Fibroblast of villous mesenchyme (primary cell): ENCODE measurements at regions not wholly inside any gene's neighbourhood (a gene's known extent, or its start where the extent isn't known, plus 50 kb on each side); places are given as distances from the start of the nearest gene placed in this dataset.

Experiments
- DNase-seq: peaks from one replicate; pipeline ENCODE4 v3.0.0-alpha.2; 2010; ENCODE audit warnings: low read depth
- H3K4me3 ChIP-seq: 2 replicates; pipeline ENCODE4 v1.5.1; 2011; ENCODE audit warnings: low read depth, mild to moderate bottlenecking, low read length
- TF ChIP-seq, protein P1 (sequence below): IDR thresholded peaks from 2 replicates; pipeline ENCODE4 v1.5.1; 2012; ENCODE audit warnings: low read depth, mild to moderate bottlenecking, low read length; ENCODE audit not compliant: insufficient read depth

DNA sequence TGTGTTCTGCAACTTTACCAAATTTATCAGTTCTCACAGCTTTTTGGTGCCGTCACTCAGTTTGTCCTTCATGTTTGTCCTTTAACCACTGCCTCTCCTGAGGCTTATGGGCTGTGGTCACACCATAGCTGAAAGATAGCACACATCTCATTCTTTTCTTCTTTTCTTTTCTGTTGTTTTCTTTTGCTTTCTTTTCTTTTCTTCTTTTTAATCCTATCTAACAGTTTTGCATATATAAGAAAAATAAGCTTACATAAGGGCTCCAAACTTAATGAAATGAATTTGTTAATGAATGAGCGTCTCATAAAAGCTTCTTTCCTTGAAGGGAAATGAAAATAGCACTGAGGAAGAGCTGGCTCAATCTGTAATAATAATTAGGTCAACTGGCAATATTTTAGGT lies 1061.2 kb downstream of the PCDH18 start:
- H3K4me3 ChIP-seq = no peak overlapping the region
- TF ChIP-seq, protein P1, sequence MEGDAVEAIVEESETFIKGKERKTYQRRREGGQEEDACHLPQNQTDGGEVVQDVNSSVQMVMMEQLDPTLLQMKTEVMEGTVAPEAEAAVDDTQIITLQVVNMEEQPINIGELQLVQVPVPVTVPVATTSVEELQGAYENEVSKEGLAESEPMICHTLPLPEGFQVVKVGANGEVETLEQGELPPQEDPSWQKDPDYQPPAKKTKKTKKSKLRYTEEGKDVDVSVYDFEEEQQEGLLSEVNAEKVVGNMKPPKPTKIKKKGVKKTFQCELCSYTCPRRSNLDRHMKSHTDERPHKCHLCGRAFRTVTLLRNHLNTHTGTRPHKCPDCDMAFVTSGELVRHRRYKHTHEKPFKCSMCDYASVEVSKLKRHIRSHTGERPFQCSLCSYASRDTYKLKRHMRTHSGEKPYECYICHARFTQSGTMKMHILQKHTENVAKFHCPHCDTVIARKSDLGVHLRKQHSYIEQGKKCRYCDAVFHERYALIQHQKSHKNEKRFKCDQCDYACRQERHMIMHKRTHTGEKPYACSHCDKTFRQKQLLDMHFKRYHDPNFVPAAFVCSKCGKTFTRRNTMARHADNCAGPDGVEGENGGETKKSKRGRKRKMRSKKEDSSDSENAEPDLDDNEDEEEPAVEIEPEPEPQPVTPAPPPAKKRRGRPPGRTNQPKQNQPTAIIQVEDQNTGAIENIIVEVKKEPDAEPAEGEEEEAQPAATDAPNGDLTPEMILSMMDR = no peak
- DNase-seq = no peak

DNA sequence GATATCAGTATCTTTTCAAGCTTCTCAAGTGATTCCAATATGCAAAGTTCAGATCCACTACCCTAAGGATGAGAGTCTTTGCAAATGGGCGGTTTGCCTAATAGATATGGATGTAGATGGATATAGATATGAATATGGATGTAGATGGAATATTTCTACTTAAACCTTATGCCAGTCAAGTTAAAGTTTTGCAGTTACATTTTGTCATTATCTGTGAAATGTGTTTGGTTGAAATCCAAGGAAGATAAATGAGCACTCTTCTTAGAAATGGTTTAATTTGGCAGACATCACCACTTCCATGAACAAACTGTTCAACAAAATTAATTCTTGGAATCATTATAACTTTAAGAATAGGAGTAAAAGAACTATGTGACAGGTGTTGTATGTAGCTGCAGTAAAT lies 1066.6 kb downstream of the PCDH18 start:
- DNase-seq = no peak
- H3K4me3 ChIP-seq = no peak overlapping the region
- TF ChIP-seq, protein P1 = no peak

DNA sequence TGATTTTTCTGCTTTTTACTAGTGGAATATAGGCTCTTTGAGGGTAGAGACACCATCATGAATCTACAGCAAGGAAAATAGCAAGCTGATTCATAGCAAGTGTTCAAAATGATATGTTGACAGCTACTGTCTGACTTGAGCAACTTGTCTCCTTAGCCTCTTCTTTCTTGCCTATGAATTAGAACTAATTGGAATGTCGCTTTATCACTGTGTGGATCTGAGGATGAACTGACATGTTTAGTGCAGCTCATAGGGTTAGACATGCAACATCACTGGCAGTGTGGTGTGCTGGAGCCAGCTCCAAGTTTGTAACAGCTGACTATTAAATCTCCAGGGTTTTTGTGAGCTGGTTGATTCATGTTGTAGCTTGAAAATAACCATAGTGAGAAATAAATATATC lies 1068.4 kb downstream of the PCDH18 start:
- H3K4me3 ChIP-seq = no peak overlapping the region
- DNase-seq = no peak
- TF ChIP-seq, protein P1 = no peak

DNA sequence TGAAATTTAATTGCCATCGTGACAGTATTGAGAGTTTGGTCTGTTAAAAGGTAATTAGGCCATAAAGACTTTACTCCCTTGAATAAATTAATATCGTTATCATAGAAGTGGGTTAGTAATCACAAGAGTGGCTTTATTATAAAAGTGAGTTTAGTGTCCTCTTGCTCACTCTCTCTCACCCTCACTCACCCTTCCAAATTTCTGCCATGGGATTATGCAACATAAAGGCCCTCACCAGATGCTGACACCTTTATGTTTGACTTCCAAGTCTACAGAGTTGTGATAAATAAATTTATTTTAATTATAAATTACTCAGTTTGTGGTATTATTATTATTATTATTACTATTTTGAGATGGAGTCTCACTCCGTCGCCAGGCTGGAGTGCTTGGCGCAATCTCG lies 1070.8 kb downstream of the PCDH18 start:
- TF ChIP-seq, protein P1 = no peak
- no peak overlapping the region for H3K4me3 ChIP-seq
- DNase-seq = no peak

DNA sequence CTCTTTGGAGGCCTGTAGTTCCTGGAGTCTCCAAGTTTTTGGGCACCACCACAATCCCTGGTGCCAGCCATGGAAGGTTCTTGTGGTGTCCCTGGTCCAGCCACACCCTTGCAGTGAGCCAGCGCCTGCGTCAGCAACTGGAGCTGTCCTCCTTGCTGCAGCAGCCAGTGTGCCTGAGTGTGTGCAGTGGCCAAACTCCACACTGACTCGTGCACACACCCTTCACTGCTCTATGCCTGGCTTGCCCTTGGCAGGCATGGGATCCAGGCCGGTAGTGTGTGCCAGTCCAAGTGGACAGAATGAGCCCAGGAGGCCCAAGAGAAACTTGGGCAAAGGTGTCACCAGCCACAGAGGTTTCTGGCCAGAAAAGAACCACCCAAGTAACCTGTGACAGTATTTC lies 1074.0 kb downstream of the PCDH18 start:
- H3K4me3 ChIP-seq = no peak overlapping the region
- no peak for DNase-seq
- TF ChIP-seq, protein P1 = no peak

DNA sequence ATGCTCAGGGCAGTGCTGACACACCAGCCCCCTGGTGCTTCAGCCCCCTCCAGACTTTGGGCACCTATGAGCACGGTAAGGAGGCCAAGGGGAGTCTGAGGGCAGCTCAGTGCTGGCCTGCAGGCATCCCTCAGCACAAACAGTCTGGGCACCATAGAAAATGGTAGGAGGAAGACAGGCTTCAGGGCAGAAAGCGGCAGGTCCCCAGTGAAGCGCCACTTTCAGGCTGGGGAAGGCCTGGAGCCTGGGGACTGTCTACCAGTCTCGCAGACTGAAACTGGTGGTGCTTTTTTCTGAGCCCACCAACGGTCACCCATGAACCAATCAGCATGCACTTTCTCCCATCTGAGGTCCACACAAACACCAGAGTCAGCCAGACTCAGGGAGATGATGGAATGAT lies 1074.7 kb downstream of the PCDH18 start:
- DNase-seq = no peak
- TF ChIP-seq, protein P1 = no peak
- H3K4me3 ChIP-seq = no peak overlapping the region

DNA sequence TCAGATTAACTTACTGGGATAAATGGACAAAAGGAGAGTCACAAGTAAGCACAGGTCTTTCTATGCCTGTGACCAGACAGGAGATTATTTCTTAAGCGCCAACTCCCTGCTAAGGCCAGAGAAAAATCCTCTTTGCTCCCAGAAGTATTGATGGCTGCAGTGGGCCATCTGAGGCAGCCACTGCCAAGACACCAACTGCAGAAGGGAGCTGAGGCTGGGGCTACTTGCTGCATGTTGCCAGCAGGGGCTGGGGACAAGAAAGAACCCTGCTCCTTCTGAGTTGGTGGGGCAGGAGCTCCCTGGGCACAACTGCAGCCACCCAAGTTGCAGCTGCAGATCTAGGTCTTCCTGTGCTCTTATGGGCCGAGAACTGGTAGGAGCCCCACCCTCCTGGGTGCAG lies 1075.3 kb downstream of the PCDH18 start:
- no peak overlapping the region for H3K4me3 ChIP-seq
- no peak for DNase-seq
- TF ChIP-seq, protein P1 = no peak
